HCT116 (cell line): ENCODE measurements at regions not wholly inside any gene's neighbourhood (a gene's known extent, or its start where the extent isn't known, plus 50 kb on each side); places are given as distances from the start of the nearest gene placed in this dataset.

Experiments used
- CBX3 ChIP-seq: IDR thresholded peaks from 2 replicates; pipeline ENCODE4 v1.6.1; 2012; ENCODE audit warnings: low read depth
- ELF1 ChIP-seq: IDR thresholded peaks from 2 replicates; pipeline ENCODE4 v1.6.1; 2012; ENCODE audit warnings: low read depth, borderline replicate concordance
- EZH2 ChIP-seq: fragments of 200-600 bp; sonication (generic); IDR thresholded peaks from 2 replicates; pipeline ENCODE4 v1.6.1; 2017; ENCODE audit warnings: antibody characterized with exemption, mixed run types
- EZH2phosphoT487 ChIP-seq: fragments of 200-600 bp; IDR thresholded peaks from 2 replicates; pipeline ENCODE4 v1.6.1; 2018; ENCODE audit warnings: antibody characterized with exemption, borderline replicate concordance
- POLR2A ChIP-seq: IDR thresholded peaks from 2 replicates; pipeline ENCODE4 v1.7.0; 2011; ENCODE audit warnings: borderline replicate concordance; ENCODE audit not compliant: insufficient read depth, insufficient read length; ENCODE audit errors: extremely low read depth
- POLR2AphosphoS5 ChIP-seq: IDR thresholded peaks from 2 replicates; pipeline ENCODE4 v1.6.1; 2011; ENCODE audit warnings: mild to moderate bottlenecking, low read depth, low read length, moderate library complexity
- RAD21 ChIP-seq: IDR thresholded peaks from 2 replicates; pipeline ENCODE4 v1.6.1; 2012; ENCODE audit warnings: low read depth, mild to moderate bottlenecking
- TCF7L2 ChIP-seq: IDR thresholded peaks from 2 replicates; pipeline ENCODE4 v1.7.0; 2011; ENCODE audit warnings: borderline replicate concordance, inconsistent platforms; ENCODE audit not compliant: insufficient read depth, insufficient read length; ENCODE audit errors: extremely low read depth
- ZNF274 ChIP-seq: fragments of 200-500 bp; sonication (Bioruptor generic); IDR thresholded peaks from 2 replicates; pipeline ENCODE4 v1.6.1; 2014; ENCODE audit warnings: mild to moderate bottlenecking, low read depth, low read length, inconsistent platforms
- TF ChIP-seq, protein P1 (sequence below), 3 experiments: fragments of 200-600 bp in 1 of 3; sonication (generic) in 1 of 3; IDR thresholded peaks in 2 of 3; conservative IDR thresholded peaks in 1 of 3; 2 replicates each; pipeline ENCODE4 v1.5.1; 2012 to 2017; ENCODE audit warnings: low read depth in 2 of 3, low read length in 2 of 3, antibody characterized with exemption in 1 of 3, borderline replicate concordance in 1 of 3, control low read depth in 1 of 3, mild to moderate bottlenecking in 1 of 3, mixed read lengths in 1 of 3, mixed run types in 1 of 3, moderate library complexity in 1 of 3; ENCODE audit not compliant: insufficient read depth in 1 of 3
- TF ChIP-seq, protein P2 (sequence below): IDR thresholded peaks from 2 replicates; pipeline ENCODE4 v1.6.1; 2012; ENCODE audit warnings: low read depth
- TF ChIP-seq, protein P3 (sequence below): IDR thresholded peaks from 2 replicates; pipeline ENCODE4 v1.6.1; 2012
- TF ChIP-seq, protein P4 (sequence below): IDR thresholded peaks from 2 replicates; pipeline ENCODE4 v1.6.1; 2012
- TF ChIP-seq, protein P5 (sequence below): IDR thresholded peaks from 2 replicates; pipeline ENCODE4 v1.6.1; 2011; ENCODE audit warnings: mild to moderate bottlenecking, low read length, moderate library complexity; ENCODE audit not compliant: insufficient replicate concordance; ENCODE audit errors: extremely low read depth

DNA sequence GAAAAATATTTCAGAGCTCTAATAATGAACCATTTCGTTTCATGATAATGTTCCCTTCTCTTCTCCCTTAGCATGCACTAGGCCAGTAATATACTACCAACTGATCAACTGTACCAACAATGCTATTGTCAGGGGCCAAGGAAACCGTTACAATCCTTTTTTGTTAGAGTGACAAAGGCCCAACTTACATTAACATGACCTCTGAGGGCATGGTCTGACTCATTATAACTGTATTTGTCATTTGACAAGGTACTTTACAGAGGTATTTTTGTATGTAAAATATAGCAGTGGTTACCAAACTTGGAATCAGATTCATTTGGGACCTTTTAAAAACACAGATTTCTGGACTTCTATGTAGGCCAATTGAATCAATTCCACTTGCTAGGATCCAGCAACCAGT is 102.6 kb upstream of the RRP15 start:
- TF ChIP-seq, protein P1, sequence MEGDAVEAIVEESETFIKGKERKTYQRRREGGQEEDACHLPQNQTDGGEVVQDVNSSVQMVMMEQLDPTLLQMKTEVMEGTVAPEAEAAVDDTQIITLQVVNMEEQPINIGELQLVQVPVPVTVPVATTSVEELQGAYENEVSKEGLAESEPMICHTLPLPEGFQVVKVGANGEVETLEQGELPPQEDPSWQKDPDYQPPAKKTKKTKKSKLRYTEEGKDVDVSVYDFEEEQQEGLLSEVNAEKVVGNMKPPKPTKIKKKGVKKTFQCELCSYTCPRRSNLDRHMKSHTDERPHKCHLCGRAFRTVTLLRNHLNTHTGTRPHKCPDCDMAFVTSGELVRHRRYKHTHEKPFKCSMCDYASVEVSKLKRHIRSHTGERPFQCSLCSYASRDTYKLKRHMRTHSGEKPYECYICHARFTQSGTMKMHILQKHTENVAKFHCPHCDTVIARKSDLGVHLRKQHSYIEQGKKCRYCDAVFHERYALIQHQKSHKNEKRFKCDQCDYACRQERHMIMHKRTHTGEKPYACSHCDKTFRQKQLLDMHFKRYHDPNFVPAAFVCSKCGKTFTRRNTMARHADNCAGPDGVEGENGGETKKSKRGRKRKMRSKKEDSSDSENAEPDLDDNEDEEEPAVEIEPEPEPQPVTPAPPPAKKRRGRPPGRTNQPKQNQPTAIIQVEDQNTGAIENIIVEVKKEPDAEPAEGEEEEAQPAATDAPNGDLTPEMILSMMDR (IDR thresholded peaks at IDR 0.05 in 2 of 3, conservative IDR thresholded peaks at IDR 0.05 in 1 of 3; ENCODE audit: borderline replicate concordance in 1 of 3, insufficient read depth in 1 of 3, low read depth in 2 of 3, low read length in 2 of 3) = no peak
- TF ChIP-seq EZH2 = no peak
- no peak for TF ChIP-seq EZH2phosphoT487
- TF ChIP-seq, protein P2, sequence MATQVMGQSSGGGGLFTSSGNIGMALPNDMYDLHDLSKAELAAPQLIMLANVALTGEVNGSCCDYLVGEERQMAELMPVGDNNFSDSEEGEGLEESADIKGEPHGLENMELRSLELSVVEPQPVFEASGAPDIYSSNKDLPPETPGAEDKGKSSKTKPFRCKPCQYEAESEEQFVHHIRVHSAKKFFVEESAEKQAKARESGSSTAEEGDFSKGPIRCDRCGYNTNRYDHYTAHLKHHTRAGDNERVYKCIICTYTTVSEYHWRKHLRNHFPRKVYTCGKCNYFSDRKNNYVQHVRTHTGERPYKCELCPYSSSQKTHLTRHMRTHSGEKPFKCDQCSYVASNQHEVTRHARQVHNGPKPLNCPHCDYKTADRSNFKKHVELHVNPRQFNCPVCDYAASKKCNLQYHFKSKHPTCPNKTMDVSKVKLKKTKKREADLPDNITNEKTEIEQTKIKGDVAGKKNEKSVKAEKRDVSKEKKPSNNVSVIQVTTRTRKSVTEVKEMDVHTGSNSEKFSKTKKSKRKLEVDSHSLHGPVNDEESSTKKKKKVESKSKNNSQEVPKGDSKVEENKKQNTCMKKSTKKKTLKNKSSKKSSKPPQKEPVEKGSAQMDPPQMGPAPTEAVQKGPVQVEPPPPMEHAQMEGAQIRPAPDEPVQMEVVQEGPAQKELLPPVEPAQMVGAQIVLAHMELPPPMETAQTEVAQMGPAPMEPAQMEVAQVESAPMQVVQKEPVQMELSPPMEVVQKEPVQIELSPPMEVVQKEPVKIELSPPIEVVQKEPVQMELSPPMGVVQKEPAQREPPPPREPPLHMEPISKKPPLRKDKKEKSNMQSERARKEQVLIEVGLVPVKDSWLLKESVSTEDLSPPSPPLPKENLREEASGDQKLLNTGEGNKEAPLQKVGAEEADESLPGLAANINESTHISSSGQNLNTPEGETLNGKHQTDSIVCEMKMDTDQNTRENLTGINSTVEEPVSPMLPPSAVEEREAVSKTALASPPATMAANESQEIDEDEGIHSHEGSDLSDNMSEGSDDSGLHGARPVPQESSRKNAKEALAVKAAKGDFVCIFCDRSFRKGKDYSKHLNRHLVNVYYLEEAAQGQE = no peak
- TF ChIP-seq RAD21 = no peak
- no peak for TF ChIP-seq ELF1
- TF ChIP-seq POLR2AphosphoS5 = no peak
- TF ChIP-seq POLR2A = no peak
- TF ChIP-seq CBX3 = no peak
- TF ChIP-seq, protein P3, sequence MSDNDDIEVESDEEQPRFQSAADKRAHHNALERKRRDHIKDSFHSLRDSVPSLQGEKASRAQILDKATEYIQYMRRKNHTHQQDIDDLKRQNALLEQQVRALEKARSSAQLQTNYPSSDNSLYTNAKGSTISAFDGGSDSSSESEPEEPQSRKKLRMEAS = no peak
- no peak for TF ChIP-seq ZNF274
- TF ChIP-seq, protein P4, sequence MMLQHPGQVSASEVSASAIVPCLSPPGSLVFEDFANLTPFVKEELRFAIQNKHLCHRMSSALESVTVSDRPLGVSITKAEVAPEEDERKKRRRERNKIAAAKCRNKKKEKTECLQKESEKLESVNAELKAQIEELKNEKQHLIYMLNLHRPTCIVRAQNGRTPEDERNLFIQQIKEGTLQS = no peak
- no peak for TF ChIP-seq TCF7L2
- TF ChIP-seq, protein P5, sequence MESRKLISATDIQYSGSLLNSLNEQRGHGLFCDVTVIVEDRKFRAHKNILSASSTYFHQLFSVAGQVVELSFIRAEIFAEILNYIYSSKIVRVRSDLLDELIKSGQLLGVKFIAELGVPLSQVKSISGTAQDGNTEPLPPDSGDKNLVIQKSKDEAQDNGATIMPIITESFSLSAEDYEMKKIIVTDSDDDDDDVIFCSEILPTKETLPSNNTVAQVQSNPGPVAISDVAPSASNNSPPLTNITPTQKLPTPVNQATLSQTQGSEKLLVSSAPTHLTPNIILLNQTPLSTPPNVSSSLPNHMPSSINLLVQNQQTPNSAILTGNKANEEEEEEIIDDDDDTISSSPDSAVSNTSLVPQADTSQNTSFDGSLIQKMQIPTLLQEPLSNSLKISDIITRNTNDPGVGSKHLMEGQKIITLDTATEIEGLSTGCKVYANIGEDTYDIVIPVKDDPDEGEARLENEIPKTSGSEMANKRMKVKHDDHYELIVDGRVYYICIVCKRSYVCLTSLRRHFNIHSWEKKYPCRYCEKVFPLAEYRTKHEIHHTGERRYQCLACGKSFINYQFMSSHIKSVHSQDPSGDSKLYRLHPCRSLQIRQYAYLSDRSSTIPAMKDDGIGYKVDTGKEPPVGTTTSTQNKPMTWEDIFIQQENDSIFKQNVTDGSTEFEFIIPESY = no peak
